ENCODE measurements at regions not wholly inside any gene's neighbourhood (a gene's known extent, or its start where the extent isn't known, plus 50 kb on each side); places are given as distances from the start of the nearest gene placed in this dataset.

DNA sequence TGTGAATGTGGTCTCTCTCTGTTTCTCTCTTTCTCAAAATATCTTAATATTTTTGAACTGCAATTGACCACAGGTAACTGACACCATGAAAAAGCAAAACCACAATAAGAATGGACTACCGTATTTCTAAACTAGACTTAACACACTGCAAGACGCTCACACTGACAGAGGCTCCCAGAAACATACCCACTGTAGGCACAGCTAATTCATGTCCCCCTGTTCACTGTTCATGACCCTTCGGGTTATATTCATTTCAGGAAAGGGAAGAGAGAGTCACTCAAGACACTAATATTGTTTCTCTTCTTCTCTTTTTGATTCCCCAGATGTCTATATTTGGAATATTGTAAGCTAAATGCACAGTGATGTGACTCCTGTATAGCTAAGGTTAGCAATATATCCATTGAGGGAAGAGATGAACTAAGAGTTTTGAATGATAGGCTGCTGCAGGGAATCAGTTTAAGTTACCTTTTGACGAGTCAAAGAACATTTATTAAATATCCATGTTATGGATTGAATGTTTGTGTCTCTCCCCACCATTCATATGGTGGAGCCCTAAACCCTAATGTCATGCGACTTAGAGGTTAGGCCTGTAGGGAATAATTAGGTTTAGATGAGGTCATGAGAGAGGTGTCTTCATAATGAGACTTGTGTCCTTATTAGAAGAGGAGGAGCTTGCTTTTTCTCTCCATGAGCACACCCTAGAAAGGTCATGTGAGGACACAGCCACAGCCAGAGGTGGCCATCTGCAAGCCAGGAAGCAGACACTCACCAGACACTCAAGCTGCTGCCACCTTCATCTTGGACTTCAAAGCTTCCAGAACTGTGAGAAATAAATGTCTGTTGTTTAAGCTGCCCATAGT is 216.6 kb upstream of the GRM7 start:
- H3K27me3 ChIP-seq, result no peaks in the 10 kb centered on the region
- H3K9me3 ChIP-seq, result peaks cover 0 to 19% (median 0%) of the 10 kb centered on the region in 4 donors
- intact Hi-C loops (cut with DNase I; ENCODE audit: low total_unique reads), result no loop called here
- 85 to 92% (median 86%) methylated on average over 5 of the region's 5 CpGs for WGBS, 5 donors
- no peak for DNase-seq
- H3K36me3 ChIP-seq, result no peaks in the 10 kb centered on the region
- TF ChIP-seq, protein P1, sequence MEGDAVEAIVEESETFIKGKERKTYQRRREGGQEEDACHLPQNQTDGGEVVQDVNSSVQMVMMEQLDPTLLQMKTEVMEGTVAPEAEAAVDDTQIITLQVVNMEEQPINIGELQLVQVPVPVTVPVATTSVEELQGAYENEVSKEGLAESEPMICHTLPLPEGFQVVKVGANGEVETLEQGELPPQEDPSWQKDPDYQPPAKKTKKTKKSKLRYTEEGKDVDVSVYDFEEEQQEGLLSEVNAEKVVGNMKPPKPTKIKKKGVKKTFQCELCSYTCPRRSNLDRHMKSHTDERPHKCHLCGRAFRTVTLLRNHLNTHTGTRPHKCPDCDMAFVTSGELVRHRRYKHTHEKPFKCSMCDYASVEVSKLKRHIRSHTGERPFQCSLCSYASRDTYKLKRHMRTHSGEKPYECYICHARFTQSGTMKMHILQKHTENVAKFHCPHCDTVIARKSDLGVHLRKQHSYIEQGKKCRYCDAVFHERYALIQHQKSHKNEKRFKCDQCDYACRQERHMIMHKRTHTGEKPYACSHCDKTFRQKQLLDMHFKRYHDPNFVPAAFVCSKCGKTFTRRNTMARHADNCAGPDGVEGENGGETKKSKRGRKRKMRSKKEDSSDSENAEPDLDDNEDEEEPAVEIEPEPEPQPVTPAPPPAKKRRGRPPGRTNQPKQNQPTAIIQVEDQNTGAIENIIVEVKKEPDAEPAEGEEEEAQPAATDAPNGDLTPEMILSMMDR (IDR thresholded peaks at IDR 0.05), result no peak
- TF ChIP-seq EP300 (IDR thresholded peaks at IDR 0.05), result no peak
- TF ChIP-seq POLR2A (IDR thresholded peaks at IDR 0.05), result no peak
- TF ChIP-seq POLR2AphosphoS5 (IDR thresholded peaks at IDR 0.05), result no peak
- no peak overlapping the region for H3K4me3 ChIP-seq
- H3K4me1 ChIP-seq, result no peaks in the 10 kb centered on the region
- no peak overlapping the region for H3K27ac ChIP-seq

DNA sequence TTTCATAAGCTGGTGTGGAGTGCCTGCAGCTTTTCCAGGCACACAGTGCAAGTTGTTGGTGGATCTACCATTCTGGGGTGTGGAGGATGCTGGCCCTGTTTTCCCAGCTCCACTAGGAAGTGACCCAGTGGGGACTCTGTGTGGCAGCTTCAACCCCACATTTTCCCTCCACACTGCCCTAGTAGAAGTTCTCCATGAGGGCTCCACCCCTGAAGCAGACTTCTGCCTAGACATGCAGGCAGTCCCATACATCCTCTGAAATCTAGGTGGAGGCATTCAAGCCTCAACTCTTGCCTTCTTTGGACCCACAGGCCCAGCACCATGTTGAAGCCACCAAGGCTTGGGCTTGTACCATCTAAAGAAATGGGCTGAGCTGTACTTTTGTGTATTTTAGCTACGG is 206.2 kb upstream of the GRM7 start:
- Histone ChIP-seq H3K27ac (no peak overlapping the region), H3K36me3 (no peaks in the 10 kb centered on the region), H3K4me3 (no peak overlapping the region), H3K9me3 (peaks cover 3 to 30% (median 22%) of the 10 kb centered on the region in 4 donors), H3K4me1 (no peaks in the 10 kb centered on the region), H3K27me3 (no peaks in the 10 kb centered on the region)
- WGBS, 5 donors, result 92 to 100% (median 92%) methylated on average over 1 of the region's 1 CpG
- TF ChIP-seq, protein P1 (IDR thresholded peaks at IDR 0.05), result no peak
- no peak for TF ChIP-seq EP300 (IDR thresholded peaks at IDR 0.05)
- no peak for TF ChIP-seq POLR2A (IDR thresholded peaks at IDR 0.05)
- TF ChIP-seq POLR2AphosphoS5 (IDR thresholded peaks at IDR 0.05), result no peak
- no peak for DNase-seq
- intact Hi-C loops (cut with DNase I; ENCODE audit: low total_unique reads), result no loop called here

DNA sequence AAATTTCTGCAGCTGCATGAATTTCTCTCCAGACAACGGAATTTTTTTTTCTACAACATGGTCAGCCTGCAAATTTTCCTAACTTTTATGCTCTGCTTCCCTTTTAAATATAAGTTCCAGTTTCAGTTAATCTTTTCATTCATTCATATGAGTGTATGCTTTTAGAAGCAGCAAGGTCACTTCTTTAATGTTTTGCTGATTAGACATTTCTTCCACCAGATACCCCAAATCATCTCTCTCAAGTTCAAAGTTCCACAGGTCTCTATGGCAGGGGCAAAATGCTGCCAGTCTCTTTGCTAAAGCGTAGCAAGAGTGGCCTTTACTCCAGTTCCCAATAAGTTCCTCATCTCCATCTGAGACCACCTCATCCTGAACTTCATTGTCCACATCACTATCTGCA is 205.6 kb upstream of the GRM7 start:
- intact Hi-C loops (cut with DNase I; ENCODE audit: low total_unique reads), result no loop called here
- Histone ChIP-seq H3K4me3 (no peak overlapping the region), H3K27ac (no peak overlapping the region), H3K9me3 (peaks cover 3 to 30% (median 22%) of the 10 kb centered on the region in 4 donors), H3K4me1 (no peaks in the 10 kb centered on the region), H3K27me3 (no peaks in the 10 kb centered on the region), H3K36me3 (no peaks in the 10 kb centered on the region)
- WGBS, 5 donors, result 61 to 85% (median 68%) methylated on average over 2 of the region's 2 CpGs
- TF ChIP-seq POLR2A (IDR thresholded peaks at IDR 0.05) (no peak), POLR2AphosphoS5 (IDR thresholded peaks at IDR 0.05) (no peak), EP300 (IDR thresholded peaks at IDR 0.05) (no peak)
- TF ChIP-seq, protein P1 (IDR thresholded peaks at IDR 0.05), result no peak
- no peak for DNase-seq

DNA sequence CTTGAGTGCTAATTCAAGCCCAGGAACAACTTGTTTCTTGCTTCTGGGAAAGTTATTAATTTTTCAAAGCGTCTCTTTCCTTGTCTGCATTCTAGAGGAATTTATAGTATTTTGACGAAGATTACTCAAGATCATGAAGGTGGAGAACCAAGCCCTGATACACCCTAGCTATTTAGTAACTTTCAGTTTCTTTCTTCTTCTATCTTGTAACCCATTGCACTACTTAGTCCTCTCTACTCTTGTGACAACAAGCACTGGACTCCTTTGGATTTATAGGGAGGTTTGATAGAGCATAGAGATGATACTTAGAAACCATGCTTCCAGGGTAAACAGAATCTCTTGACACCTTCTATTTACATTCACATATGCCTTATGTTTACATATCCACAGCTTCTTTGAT is 203.3 kb upstream of the GRM7 start:
- H3K36me3 ChIP-seq, result no peaks in the 10 kb centered on the region
- intact Hi-C loops (cut with DNase I; ENCODE audit: low total_unique reads), result no loop called here
- DNase-seq, result no peak

More for the DNA sequence above, 203.3 kb upstream of the GRM7 start:
- H3K9me3 ChIP-seq, result peaks cover 3 to 44% (median 35%) of the 10 kb centered on the region in 4 donors
- no peak for TF ChIP-seq EP300 (IDR thresholded peaks at IDR 0.05)
- TF ChIP-seq, protein P1 (IDR thresholded peaks at IDR 0.05), result no peak
- no peak for TF ChIP-seq POLR2AphosphoS5 (IDR thresholded peaks at IDR 0.05)
- TF ChIP-seq POLR2A (IDR thresholded peaks at IDR 0.05), result no peak
- no peaks in the 10 kb centered on the region for H3K4me1 ChIP-seq
- WGBS, 5 donors, result 78 to 92% (median 83%) methylated on average over 2 of the region's 2 CpGs
- H3K4me3 ChIP-seq, result no peak overlapping the region
- no peaks in the 10 kb centered on the region for H3K27me3 ChIP-seq
- H3K27ac ChIP-seq, result no peak overlapping the region

All from stomach (tissue), 8 donors.